A549 (cell line): ENCODE measurements at regions not wholly inside any gene's neighbourhood (a gene's known extent, or its start where the extent isn't known, plus 50 kb on each side); places are given as distances from the start of the nearest gene placed in this dataset.
"Not testable (repeated sequence)": the region's sequence is repeated elsewhere in the genome, so short reads cannot be mapped to it uniquely, and the experiment has no call there.

Experiments
- CBX2 ChIP-seq: fragments of 200-600 bp; sonication (generic); IDR thresholded peaks from 2 replicates; pipeline ENCODE4 v1.6.1; 2016; ENCODE audit warnings: low read depth, mild to moderate bottlenecking, borderline replicate concordance
- CBX8 ChIP-seq: fragments of 200-600 bp; sonication (generic); IDR thresholded peaks from 2 replicates; pipeline ENCODE4 v1.6.1; 2016
- CHD2 ChIP-seq: fragments of 150-350 bp; IDR thresholded peaks from 2 replicates; pipeline ENCODE4 v1.6.1; 2014; ENCODE audit warnings: low read length; ENCODE audit not compliant: partially characterized antibody
- CHD4 ChIP-seq: fragments of 200-600 bp; sonication (generic); IDR thresholded peaks from 2 replicates; pipeline ENCODE4 v1.6.1; 2016; ENCODE audit warnings: antibody characterized with exemption, mild to moderate bottlenecking, borderline replicate concordance
- ELK1 ChIP-seq: fragments of 150-350 bp; IDR thresholded peaks from 2 replicates; pipeline ENCODE4 v1.6.1; 2014; ENCODE audit warnings: low read depth, mild to moderate bottlenecking, low read length
- JUN ChIP-seq, 2 experiments: fragments of >200 bp; sonication (Bioruptor Twin); formaldehyde crosslinking; IDR thresholded peaks; 2 replicates in 1 of 2; 3 replicates in 1 of 2; pipeline ENCODE4 v1.6.1; 2016 to 2017
- KDM1A ChIP-seq: fragments of 200-600 bp; sonication (generic); IDR thresholded peaks from 2 replicates; pipeline ENCODE4 v1.6.1; 2016; ENCODE audit warnings: low read depth, mild to moderate bottlenecking
- POLR2A ChIP-seq: IDR thresholded peaks from 2 replicates; pipeline ENCODE4 v1.6.1; 2012; ENCODE audit warnings: mild to moderate bottlenecking, low read length
- REST ChIP-seq: fragments of 200-600 bp; sonication (generic); IDR thresholded peaks from 2 replicates; pipeline ENCODE4 v1.6.1; 2016; ENCODE audit warnings: antibody characterized with exemption, mild to moderate bottlenecking, moderate library complexity
- USF2 ChIP-seq: fragments of 450-650 bp; IDR thresholded peaks from 2 replicates; pipeline ENCODE4 v1.6.1; 2014; ENCODE audit warnings: antibody characterized with exemption
- ZC3H11A ChIP-seq: fragments of 450-650 bp; IDR thresholded peaks from 2 replicates; pipeline ENCODE4 v1.6.1; 2014; ENCODE audit warnings: antibody characterized with exemption, mild to moderate bottlenecking
- ZSCAN20 ChIP-seq: fragments of 250-450 bp; sonication (Bioruptor Pico); IDR thresholded peaks from 2 replicates; pipeline ENCODE4 v1.8.0; 2022; ENCODE audit warnings: mild to moderate bottlenecking, moderate library complexity
- TF ChIP-seq, protein P1 (sequence below): fragments of >200 bp; sonication (Bioruptor Twin); formaldehyde crosslinking; IDR thresholded peaks from 3 replicates; pipeline ENCODE4 v1.5.1; 2016

DNA sequence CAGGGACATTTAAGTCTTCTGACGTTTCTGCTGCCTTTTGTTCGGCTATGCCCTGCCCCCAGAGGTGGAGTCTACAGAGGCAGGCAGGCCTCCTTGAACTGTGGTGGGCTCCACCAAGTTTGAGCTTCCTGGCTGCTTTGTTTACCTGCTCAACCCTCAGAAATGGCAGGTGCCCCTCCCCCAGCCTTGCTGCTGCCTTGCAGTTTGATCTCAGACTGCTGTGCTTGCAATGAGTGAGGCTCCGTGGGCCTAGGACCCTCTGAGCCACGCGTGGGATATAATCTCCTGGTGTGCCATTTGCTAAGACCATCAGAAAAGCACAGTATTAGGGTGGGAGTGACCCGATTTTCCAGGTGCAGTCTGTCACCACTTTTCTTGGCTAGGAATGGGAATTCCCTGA, 647.3 kb downstream of the CD109 start:
- not testable (repeated sequence) for TF ChIP-seq JUN (IDR thresholded peaks at IDR 0.05); USF2; ELK1; ZC3H11A; KDM1A; CHD4; POLR2A; CBX2; CBX8; CHD2; ZSCAN20 (CRISPR knock-in tag); REST
- TF ChIP-seq, protein P1, sequence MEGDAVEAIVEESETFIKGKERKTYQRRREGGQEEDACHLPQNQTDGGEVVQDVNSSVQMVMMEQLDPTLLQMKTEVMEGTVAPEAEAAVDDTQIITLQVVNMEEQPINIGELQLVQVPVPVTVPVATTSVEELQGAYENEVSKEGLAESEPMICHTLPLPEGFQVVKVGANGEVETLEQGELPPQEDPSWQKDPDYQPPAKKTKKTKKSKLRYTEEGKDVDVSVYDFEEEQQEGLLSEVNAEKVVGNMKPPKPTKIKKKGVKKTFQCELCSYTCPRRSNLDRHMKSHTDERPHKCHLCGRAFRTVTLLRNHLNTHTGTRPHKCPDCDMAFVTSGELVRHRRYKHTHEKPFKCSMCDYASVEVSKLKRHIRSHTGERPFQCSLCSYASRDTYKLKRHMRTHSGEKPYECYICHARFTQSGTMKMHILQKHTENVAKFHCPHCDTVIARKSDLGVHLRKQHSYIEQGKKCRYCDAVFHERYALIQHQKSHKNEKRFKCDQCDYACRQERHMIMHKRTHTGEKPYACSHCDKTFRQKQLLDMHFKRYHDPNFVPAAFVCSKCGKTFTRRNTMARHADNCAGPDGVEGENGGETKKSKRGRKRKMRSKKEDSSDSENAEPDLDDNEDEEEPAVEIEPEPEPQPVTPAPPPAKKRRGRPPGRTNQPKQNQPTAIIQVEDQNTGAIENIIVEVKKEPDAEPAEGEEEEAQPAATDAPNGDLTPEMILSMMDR, result not testable (repeated sequence)
